Transverse colon (tissue), 4 donors: ENCODE measurements at regions not wholly inside any gene's neighbourhood (a gene's known extent, or its start where the extent isn't known, plus 50 kb on each side); places are given as distances from the start of the nearest gene placed in this dataset.
"Not testable (repeated sequence)": the region's sequence is repeated elsewhere in the genome, so short reads cannot be mapped to it uniquely, and the experiment has no call there.

Experiments used
- DNase-seq: peaks from one replicate; pipeline ENCODE4 v3.0.0-alpha.2; 2019
- H3K27ac ChIP-seq, 4 donors: fragments of 200-600 bp; sonication (generic); 2 replicates each; pipeline ENCODE4 v1.5.1; 2016 to 2018; ENCODE audit warnings: inconsistent platforms in 4 of 4
- H3K27me3 ChIP-seq: fragments of 200-600 bp; sonication (generic); 2 replicates; pipeline ENCODE4 v1.5.1; 2017; ENCODE audit warnings: inconsistent platforms
- H3K36me3 ChIP-seq, 4 donors: fragments of 200-600 bp; sonication (generic); 2 replicates each; pipeline ENCODE4 v1.5.1; 2017 to 2019; ENCODE audit warnings: inconsistent platforms in 4 of 4
- H3K4me1 ChIP-seq, 4 donors: fragments of 200-600 bp; sonication (generic); 2 replicates each; pipeline ENCODE4 v1.5.1; 2017 to 2020; ENCODE audit warnings: inconsistent platforms in 4 of 4
- H3K4me3 ChIP-seq, 4 donors: fragments of 200-600 bp; sonication (generic); 1 replicate in 1 of 4; 2 replicates in 3 of 4; pipeline versions ENCODE4 v1.5.1 to v1.6.1; 2017 to 2019; ENCODE audit warnings: inconsistent platforms in 4 of 4
- H3K9me3 ChIP-seq, 2 donors: fragments of 200-600 bp; sonication (generic); 2 replicates each; pipeline ENCODE4 v1.5.1; 2017 to 2019; ENCODE audit warnings: inconsistent platforms in 2 of 2
- WGBS, 2 donors: methylation state at CpG; one replicate each; pipeline ENCODE4 v1.1.5; 2018; ENCODE audit warnings: low coverage in 1 of 2; 5-methylcytosine and 5-hydroxymethylcytosine counted together
- in situ Hi-C, 4 donors: fragments of 200-750 bp; cut with MboI; loops; one replicate each; pipeline versions ENCODE4 v1.15.0 to v1.15.1; 2017; ENCODE audit warnings: low sequenced_read_pairs in 3 of 4, low pct_ligation_motif_present in 1 of 4, low pct_unique_long_range_greater_than_20kb in 1 of 4
- intact Hi-C: fragments of 100-400 bp; cut with DNase I; formaldehyde crosslinking; loops from one replicate; pipeline ENCODE4 v1.15.1; 2023; ENCODE audit warnings: low total_unique reads

GRCh38 chr21:5067326-5068048, 5453.9 kb upstream of the TPTE start:
- H3K4me3 ChIP-seq, H3K27ac ChIP-seq, H3K27me3 ChIP-seq, DNase-seq, H3K4me1 ChIP-seq, H3K9me3 ChIP-seq, intact Hi-C loops, H3K36me3 ChIP-seq, in situ Hi-C loops: not testable (repeated sequence)
- 20% methylated on average over 1 of the region's 15 CpGs; no CpG with 5 or more reads in 1 of the 2 donors for WGBS, 2 donors

- DNase-seq, H3K9me3 ChIP-seq, H3K36me3 ChIP-seq, in situ Hi-C loops, H3K4me1 ChIP-seq, intact Hi-C loops, H3K27me3 ChIP-seq, H3K4me3 ChIP-seq, H3K27ac ChIP-seq: not testable (repeated sequence)
- no CpG with 5 or more reads among the region's 5 CpGs for WGBS, 2 donors
Observed at GRCh38 chr21:5068649-5069048, 5452.7 kb upstream of the TPTE start.

GRCh38 chr21:5071180-5071579, 5450.2 kb upstream of the TPTE start:
- H3K9me3 ChIP-seq, in situ Hi-C loops, intact Hi-C loops, H3K4me3 ChIP-seq, H3K27me3 ChIP-seq, H3K27ac ChIP-seq, H3K36me3 ChIP-seq, DNase-seq, H3K4me1 ChIP-seq: not testable (repeated sequence)
- WGBS, 2 donors, result no CpG with 5 or more reads among the region's 2 CpGs

- H3K4me1 ChIP-seq, in situ Hi-C loops, H3K27ac ChIP-seq, DNase-seq, H3K36me3 ChIP-seq, intact Hi-C loops, H3K9me3 ChIP-seq, H3K27me3 ChIP-seq, H3K4me3 ChIP-seq: not testable (repeated sequence)
- WGBS, 2 donors, result no CpG with 5 or more reads among the region's 7 CpGs
Observed at GRCh38 chr21:5076854-5077253, 5444.5 kb upstream of the TPTE start.

- H3K27me3 ChIP-seq, DNase-seq, H3K9me3 ChIP-seq, in situ Hi-C loops, H3K4me3 ChIP-seq, H3K36me3 ChIP-seq, H3K27ac ChIP-seq, H3K4me1 ChIP-seq, intact Hi-C loops: not testable (repeated sequence)
- no CpG with 5 or more reads among the region's 8 CpGs for WGBS, 2 donors
Observed at GRCh38 chr21:5079361-5079760, 5442.0 kb upstream of the TPTE start.

- H3K27ac ChIP-seq, intact Hi-C loops, H3K27me3 ChIP-seq, DNase-seq, H3K36me3 ChIP-seq, H3K9me3 ChIP-seq, H3K4me1 ChIP-seq, H3K4me3 ChIP-seq, in situ Hi-C loops: not testable (repeated sequence)
- WGBS, 2 donors, result no CpG with 5 or more reads among the region's 5 CpGs
Observed at GRCh38 chr21:5080015-5080414, 5441.4 kb upstream of the TPTE start.

- intact Hi-C loops, in situ Hi-C loops, H3K27me3 ChIP-seq, H3K27ac ChIP-seq, DNase-seq, H3K4me1 ChIP-seq, H3K36me3 ChIP-seq, H3K4me3 ChIP-seq, H3K9me3 ChIP-seq: not testable (repeated sequence)
- 90% methylated on average over 3 of the region's 8 CpGs; no CpG with 5 or more reads in 1 of the 2 donors for WGBS, 2 donors
Observed at GRCh38 chr21:5084246-5084645, 5437.1 kb upstream of the TPTE start.

- H3K4me3 ChIP-seq, H3K27ac ChIP-seq, intact Hi-C loops, in situ Hi-C loops, H3K9me3 ChIP-seq, H3K4me1 ChIP-seq, H3K36me3 ChIP-seq, H3K27me3 ChIP-seq: not testable (repeated sequence)
- WGBS, 2 donors, result no CpG with 5 or more reads among the region's 13 CpGs
- DNase-seq, result peak; percentile 45
Observed at GRCh38 chr21:5085456-5085855, 5435.9 kb upstream of the TPTE start.

GRCh38 chr21:5086416-5086815, 5435.0 kb upstream of the TPTE start:
- H3K4me3 ChIP-seq, H3K27me3 ChIP-seq, H3K27ac ChIP-seq, H3K36me3 ChIP-seq, H3K4me1 ChIP-seq, in situ Hi-C loops, H3K9me3 ChIP-seq, intact Hi-C loops: not testable (repeated sequence)
- peak; percentile 48 for DNase-seq
- WGBS, 2 donors, result no CpG with 5 or more reads among the region's 17 CpGs

GRCh38 chr21:5088820-5089219, 5432.6 kb upstream of the TPTE start:
- no CpG with 5 or more reads among the region's 20 CpGs for WGBS, 2 donors
- H3K4me3 ChIP-seq, H3K36me3 ChIP-seq, H3K9me3 ChIP-seq, in situ Hi-C loops, H3K27me3 ChIP-seq, H3K4me1 ChIP-seq, DNase-seq, H3K27ac ChIP-seq, intact Hi-C loops: not testable (repeated sequence)

GRCh38 chr21:5089399-5090089, 5431.8 kb upstream of the TPTE start:
- 58% methylated on average over 3 of the region's 15 CpGs; no CpG with 5 or more reads in 1 of the 2 donors for WGBS, 2 donors
- H3K27ac ChIP-seq, H3K36me3 ChIP-seq, H3K4me3 ChIP-seq, intact Hi-C loops, H3K9me3 ChIP-seq, H3K27me3 ChIP-seq, H3K4me1 ChIP-seq, DNase-seq, in situ Hi-C loops: not testable (repeated sequence)
